Loucy (cell line): ENCODE measurements at regions not wholly inside any gene's neighbourhood (a gene's known extent, or its start where the extent isn't known, plus 50 kb on each side); places are given as distances from the start of the nearest gene placed in this dataset.

ENCODE experiments used
- CTCF ChIP-seq: fragments of 200-600 bp; sonication (generic); conservative IDR thresholded peaks from 2 replicates; pipeline ENCODE4 v1.5.1; 2014; ENCODE audit warnings: mild to moderate bottlenecking, antibody characterized with exemption, low read length
- EZH2phosphoT487 ChIP-seq: fragments of 200-600 bp; IDR thresholded peaks from 2 replicates; pipeline ENCODE4 v1.6.1; 2018; ENCODE audit warnings: antibody characterized with exemption, mild to moderate bottlenecking, moderate library complexity, borderline replicate concordance

- TF ChIP-seq CTCF = peak; percentile 88
- TF ChIP-seq EZH2phosphoT487 = no peak
Observed at GRCh38 chr14:46250113-46250703, 401.4 kb downstream of the RPL10L start.
